Stimulated activated CD8-positive, alpha-beta memory T cell treated with anti-CD3 and anti-CD28 coated beads, Interleukin-2, amount 100 ng/mL, for 48 hours (primary cell): ENCODE measurements at regions not wholly inside any gene's neighbourhood (a gene's known extent, or its start where the extent isn't known, plus 50 kb on each side); places are given as distances from the start of the nearest gene placed in this dataset.
"Not testable (repeated sequence)": the region's sequence is repeated elsewhere in the genome, so short reads cannot be mapped to it uniquely, and the experiment has no call there.

Experiments
- DNase-seq, 2 donors: peaks; one replicate each; pipeline ENCODE4 v3.0.0-alpha.2; 2020; ENCODE audit warnings: low read depth in 2 of 2

DNA sequence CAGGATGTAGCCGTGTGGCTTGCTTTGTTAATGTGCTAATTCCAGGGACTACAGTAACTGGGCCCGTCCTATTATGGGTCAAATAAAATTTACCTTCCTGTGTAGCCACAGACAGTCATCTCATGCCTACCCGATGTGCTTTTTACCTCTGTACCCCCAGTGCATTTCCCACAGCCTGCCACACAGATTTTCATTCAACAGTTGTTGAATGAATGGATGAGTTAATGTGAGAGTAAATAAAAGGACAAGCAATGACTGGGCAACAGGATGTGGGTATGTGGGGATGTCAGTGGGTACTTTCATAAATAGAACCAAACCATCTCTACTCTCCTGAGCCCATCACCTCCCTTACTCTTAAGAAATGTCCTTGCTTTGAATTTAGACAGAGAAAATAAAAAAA, 441.2 kb upstream of the ZNF462 start:
- no peak for DNase-seq

DNA sequence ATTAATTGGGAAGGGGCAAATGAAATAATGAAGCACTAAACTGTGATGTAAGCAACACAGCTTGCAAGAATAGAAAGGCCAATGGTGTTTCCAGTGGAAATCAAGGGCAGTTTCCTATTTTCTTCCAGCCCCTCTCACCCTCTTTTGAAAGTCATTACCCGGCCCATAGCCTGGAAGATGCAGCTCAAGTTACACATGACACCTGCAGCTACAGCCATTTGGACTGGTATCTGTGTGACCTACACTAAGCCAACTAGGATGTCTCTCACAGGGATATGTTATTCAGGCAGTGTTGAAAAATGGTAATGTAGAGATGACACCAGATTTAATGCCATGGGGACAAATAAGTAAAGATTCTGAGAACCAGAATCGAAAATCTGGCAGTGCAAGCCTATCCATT, 439.4 kb upstream of the ZNF462 start:
- no peak for DNase-seq

DNA sequence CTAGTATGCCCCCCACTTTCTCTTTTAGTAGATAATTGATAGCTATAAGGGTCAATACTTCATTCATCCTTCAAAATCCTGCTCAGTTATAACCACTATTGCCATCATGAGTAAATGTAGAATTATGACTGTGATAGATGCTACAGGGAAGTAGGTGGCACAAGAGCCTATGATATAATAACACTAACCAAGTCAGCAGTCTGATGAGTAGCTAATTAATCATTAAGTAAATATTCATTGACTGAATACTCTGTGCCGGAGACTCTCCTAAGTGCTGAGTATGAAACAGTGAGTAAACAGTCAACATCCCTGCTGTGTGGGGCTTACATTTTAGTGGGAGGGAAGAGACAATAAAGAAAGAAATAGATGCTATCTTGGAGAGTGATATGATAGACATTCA, 430.3 kb upstream of the ZNF462 start:
- no peak for DNase-seq

DNA sequence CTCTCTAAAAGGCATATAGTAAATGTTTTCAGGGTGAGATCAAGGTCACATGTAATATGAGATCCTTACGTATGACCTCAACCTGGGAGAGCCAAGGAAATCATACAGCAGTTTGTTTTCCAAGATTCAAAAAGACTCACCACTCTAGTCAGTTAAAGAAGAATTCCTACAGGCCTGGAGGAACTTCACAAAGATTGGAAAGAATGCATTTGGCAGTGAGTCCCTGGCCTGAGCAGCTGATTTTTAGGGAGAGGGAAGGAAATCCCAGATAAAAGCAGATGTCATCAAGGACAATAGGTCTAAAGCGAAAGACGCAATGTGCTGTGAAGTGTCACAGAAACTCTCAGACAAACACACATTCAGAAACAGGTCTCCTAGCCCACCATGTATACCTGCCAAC, 424.0 kb upstream of the ZNF462 start:
- no peak for DNase-seq

DNA sequence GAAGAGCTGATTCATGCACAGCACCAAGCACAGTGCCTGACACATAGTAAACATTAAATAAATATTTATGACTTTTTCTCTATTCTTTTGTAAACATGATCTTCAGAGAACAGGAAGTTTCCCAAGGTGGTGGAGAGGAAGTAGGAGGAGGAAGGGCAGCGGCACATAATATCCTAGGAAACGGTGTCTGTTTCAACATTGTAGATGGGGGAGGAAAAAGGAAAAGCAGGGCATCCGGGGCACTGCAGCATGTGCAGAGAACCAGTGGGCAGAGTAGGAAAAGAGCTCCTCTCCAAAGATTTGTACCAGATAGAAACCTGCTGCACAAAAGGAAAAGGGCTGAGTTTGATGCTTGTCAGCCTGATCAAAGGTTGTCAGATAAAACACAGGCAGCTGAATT, 421.7 kb upstream of the ZNF462 start:
- no peak for DNase-seq

DNA sequence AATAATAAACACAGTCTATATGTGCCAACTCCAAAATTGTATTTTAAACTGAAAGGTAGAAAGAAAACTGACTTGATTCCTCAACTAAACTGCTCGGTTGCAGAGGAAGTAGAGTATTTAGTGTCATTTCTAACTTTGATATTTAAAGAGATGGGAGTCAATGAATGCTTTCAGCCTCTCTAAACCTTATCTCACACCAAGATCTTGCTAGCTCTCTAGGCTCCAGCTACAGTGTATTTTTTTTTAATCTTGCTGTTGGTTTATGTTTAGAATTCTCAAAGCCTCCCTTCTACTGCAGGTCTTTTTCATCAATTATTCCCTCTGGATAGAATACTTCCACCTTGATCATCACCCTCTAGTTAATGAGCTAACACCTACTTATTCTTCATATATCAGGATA, 419.4 kb upstream of the ZNF462 start:
- DNase-seq, result no peak

DNA sequence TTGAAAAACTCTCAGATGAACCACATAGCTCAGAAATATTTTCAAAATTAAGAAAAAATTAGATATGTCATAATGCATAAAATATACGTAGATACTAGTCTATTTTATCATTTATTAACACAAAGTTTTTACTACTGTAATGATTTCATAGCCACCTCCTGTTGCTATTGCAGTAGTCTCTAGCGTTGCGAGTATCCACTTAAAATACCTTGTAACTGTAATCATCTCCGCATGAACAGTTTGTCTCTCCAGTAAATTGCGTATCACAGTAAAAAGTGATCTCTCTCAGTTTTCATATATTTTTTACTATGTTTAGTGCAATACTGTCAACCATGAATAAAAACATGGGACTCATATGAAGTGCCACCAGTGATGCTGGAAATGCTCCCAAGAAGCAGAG, 417.9 kb upstream of the ZNF462 start:
- DNase-seq, result no peak

DNA sequence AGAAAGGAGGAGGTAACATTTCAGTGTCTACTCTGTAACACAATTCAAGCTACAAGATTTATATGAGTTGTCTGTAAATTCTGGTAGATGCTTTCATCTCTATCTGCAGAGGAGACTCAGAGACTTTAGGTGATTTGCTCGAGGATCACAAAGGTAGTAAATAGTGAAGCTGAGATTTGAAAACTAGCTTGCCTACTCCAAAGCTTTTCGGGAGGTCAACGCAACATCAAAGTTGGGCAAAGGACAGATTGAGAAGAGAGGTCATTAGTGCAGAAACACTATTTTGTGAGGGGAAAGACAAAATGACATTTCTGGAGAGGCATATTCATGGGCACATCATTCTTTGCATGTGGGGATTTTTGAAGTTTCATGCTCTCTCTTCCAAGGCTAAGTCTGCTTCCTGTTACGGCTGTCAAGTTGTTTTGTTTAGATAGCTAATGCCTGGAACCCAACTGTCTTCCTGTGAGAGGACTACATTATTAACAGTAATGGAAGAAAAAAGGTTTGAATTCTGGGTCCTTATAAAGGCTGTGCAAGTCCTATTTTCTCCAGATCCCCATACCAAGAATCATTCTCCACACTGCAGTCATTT, 413.5 kb upstream of the ZNF462 start:
- DNase-seq, result no peak

DNA sequence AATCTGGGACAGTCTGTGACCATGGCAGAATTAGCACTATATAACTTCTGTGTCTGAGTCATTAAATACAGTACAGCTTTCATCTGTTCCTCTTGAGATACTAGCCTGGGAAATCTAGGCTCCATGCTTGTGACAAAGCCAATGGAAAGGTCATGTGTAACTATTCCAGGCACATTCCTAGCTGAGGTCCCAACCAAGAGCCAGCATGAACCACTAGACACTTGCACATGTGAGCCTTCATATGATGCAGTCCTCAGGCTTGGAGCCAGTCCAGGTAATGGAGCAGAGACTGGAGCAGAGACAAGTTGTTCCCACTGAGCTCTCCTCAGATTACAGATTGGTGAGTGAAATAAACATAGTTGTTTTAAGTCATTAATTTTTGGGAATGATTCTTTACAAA, 412.4 kb upstream of the ZNF462 start:
- no peak for DNase-seq

DNA sequence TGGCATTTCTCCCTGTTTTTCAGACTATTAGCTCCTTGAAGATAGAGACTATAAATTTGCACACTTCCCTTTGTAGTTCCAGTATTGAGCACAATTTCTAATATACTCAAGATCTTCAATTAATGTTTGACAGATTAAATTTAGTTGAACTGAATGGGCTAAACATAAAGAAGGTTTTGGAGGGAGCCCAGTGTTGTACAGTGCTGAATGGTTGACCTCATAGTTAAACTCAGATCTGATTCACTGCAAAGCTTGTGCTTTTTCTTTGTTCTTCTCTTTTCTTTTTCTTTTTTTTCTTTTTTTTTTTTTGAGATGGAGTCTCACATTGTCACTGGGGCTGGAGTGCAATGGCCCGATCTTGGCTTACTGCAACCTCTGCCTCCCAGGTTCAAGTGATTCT, 411.7 kb upstream of the ZNF462 start:
- DNase-seq, result no peak

DNA sequence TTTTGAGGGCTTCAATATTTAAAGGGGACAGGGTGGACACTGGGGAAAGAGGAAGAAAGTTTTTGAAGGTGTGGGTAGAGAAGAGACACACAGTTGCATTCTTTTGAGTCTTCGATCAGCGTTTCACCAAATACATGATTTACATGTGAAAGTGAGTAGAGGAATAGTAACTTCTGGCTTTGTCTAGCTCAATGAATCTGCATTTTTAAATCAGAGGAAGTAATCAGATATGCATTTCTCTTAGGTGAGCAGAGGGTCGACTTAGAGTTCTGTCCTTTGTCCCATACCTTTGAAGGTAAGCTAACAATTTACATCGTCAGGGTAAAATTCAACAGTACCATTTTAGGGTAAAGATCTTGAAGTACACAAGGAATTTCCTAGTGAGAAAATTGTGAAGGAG, 406.4 kb upstream of the ZNF462 start:
- no peak for DNase-seq

DNA sequence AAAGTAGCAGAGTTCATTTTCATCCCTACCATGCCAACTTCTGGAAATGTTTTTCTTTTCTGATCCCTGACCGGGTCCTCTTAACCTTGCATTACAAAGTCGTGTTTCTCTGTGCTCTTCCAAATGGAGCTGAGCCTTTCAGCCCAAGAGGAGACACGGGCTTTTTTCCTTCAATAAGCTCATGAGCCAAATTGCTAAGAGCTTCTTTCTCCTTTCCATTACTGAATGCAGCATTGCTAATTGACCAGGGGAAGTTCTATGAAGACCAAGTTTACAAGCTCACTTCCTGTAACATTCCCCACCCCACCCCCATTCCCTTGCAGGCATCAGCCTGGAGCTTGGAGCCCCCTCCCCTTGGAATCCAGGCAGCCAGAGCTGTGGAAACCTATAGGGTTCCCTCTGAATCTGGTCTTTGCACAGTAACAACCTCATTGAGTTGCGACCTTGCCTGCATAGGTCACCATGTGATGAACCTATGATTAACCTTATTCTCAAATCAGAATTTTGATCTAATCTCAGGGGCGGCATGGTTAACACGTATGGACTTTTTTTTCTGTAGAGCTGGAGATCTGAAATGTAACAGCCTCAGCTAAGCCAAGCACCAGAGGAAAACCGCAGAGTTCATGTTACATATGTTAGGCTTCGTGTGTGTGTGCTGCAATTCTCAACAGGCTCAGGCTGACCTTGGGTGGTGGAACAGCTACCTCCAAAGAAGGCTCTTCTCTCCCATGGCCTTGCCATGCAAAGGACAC, 395.7 kb upstream of the ZNF462 start:
- no peak for DNase-seq

DNA sequence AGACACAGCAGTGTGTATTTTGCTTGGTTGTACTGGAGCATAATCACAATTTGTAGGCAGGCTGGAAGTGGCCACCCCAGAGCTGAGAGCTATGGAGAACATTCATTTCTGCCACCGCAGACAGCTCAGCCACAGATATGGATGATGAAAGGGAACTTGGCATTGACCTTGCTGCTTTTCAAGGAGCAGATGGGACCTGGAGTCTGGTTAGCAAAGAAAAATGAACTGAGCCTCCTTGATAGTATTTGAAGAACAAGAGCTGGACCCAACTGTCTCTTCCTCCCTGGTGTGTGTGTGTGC, 395.2 kb upstream of the ZNF462 start:
- DNase-seq, result no peak

DNA sequence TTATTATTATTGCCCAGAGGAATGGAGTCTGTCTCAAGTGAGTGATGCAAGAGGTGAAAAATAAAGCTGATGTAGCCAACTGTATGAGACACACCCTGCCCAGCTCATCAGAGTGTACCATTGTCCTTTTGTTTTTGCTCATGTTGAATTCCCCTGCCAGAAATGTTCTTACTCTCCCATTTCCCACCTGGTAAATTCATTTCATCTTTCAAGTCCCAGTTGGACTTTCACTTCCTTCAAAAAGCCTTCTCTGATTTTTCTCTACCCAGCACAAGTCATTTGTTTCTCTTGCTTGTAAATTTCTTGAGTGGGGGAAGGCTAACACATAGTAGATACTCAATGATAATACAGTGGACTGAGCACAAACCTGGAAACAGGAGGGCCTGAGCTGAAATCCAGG, 394.5 kb upstream of the ZNF462 start:
- DNase-seq, result no peak

DNA sequence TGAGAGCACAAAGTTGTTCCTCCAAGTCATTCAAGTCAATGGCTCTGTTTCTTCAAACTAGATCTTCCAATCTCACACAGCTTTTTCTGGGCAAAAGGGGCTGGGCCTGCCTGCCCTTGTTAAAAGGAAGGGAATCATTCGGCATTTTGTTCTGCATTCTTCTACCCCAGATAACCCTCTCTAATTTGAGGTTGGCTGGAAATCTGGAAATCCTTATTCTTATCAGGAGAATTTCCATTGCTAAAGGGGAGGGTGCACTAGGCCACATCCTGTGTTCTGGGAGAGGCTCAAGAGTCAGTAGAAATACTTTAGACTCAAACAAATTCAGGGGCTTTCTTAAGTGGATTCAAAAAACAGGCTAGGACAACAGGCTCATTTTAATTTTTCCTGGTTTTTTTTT, 384.7 kb upstream of the ZNF462 start:
- no peak for DNase-seq

DNA sequence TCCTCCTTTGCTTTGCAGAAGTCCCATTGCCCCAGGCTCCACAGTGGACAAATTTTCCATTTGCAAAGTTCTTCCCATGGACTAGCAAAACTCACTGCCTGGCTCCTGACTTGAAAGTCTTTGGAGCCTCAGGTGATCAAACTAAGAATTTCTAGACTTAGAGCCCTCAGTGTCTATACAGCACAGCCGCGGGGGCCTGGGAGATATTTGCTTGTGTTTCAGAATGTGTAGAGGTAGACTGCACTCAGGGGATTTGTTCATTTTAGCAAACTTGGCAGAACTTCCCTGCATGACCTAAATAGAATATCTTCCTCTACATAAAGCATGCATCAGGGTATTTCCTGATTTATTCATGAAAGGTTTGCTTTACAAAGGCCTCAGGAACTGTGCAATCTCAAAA, 384.2 kb upstream of the ZNF462 start:
- no peak for DNase-seq

DNA sequence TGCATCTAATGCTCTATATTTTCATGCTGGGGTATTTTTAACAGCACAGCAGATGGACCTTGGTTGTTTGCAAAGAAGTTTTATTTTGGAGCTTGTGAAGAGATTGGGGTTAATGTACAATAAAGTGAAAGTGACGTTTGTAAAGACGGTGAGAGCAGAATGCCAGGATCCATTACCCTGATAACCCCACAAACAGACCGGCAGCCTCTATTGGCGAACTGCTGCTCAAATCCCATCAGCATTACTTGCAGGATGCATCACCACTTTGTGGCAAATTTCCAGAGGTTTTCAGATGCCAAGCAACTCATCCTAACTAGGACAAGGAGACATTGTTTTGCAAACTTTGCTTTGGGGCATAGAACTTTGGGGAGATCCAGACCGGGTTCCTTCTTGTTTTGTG, 383.3 kb upstream of the ZNF462 start:
- DNase-seq, result no peak

DNA sequence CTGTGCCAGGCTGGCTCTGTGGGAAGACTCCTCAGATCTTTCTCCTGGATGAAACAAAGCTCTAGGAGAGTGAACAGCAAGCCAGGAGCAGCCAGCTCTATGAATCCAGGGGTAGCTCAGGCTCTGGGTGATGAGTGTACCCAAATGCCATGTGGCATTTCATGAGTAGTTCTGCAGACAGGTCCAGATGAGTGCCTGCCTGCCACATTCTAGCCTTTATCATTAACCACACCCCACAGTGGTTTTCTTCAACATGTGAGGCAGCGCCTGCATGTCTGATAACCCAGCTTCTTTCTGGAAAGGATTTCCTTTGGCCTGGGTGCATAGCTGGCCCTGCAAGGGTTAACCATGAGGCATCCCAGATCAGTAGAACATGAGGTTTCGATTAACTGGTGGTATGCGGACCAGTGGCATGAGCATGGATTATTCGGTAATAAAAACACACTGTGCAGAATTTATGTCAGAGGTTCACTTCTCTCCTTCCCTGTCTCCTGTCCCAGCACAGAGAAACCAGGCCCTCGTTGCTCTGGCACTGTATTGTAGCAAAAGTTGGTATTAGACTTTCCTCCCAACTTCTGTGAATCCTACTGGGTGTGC, 381.9 kb upstream of the ZNF462 start:
- no peak for DNase-seq

DNA sequence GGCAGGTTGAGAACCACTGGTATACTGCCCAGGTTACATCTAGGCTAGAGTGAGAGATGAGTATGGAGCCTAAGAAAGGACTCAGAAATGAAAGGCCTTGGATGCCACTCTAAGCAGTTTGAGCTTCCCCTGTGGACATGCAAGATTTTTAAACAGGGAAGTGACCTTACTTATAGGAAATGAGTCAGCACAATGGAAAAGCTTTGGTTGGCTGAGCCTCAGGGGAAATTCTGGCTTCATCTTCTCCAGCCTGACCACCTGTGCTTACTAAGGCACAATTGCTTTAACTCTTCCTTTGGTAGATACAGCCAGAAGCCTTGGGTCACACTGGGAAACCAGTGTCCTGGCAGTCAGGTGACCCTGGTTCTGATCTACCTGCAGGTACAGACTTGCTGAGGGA, 380.2 kb upstream of the ZNF462 start:
- DNase-seq, result no peak

DNA sequence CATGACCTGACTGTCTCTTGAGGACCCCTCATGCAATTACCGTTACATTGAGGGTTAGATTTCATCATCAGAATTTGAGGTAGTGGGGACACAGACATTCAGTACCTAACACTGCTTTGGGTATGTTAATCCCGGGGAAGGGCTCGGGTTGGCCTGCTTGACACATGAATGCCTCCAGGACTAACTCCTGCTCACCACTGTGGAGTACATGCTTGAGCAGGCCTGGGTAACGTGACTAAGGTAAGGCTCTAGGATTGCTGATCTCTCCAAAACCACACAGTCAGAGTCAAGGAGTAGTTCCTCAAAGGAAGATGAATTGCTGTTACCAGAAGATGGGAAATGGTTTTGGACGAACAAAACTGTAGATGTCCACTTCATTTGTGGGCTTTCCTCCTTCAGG, 376.3 kb upstream of the ZNF462 start:
- no peak for DNase-seq

DNA sequence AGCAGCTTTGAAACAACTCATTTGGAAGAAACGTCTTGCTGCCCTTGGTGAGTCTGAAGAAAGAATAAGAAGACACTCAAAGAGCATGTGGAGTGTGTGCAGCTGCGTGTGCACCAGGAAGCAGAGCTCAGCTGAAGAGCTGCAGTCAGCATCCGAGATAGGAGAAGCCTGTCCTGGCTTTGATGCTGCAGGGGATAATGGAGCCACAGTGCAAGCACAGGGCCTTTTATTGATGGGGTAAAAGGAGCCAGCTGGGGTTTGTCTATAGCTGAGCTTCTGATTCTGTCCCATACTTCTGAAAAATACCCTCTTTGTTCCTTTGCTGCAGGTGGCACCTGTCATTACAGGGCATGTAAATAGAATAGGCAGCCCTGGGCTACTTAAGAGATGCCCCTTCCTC, 375.7 kb upstream of the ZNF462 start:
- DNase-seq, result no peak

DNA sequence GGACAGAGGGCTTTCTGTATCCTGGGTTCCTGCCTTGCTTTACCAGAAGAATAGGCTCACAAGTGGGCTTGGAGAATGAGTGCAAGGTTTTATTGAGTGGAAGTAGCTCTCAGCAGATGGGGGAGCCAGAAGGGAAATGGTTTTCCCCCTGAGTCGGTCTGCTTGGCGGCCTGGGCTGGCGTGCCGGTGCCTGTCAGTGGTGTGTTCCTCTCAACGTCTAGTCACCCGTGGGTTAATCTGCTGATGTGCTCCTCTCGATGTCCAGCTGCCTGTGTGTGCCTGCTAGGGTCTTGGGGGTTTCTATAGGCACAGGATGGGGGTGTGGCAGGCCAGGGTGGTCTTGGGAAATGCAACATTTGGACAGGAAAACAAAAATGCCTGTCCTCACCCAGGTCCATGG, 370.8 kb upstream of the ZNF462 start:
- DNase-seq, result not testable (repeated sequence)

DNA sequence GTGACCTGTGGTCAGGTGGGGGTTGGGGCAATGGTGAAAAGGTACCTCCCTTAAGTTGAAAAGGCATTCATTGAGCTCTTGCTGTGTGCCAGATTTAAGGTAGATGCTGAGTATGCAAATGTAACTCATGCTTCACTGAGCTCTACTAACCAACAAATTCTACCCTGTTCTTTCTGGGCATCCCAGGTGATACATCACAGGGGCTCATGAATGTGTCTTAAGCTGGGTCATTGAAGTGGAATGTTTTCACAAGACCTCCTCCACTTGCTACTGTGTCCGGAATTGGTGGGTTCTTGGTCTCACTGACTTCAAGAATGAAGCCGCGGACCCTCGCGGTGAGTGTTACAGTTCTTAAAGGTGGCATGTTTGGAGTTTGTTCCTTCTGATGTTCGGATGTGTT, 362.8 kb upstream of the ZNF462 start:
- no peak for DNase-seq

DNA sequence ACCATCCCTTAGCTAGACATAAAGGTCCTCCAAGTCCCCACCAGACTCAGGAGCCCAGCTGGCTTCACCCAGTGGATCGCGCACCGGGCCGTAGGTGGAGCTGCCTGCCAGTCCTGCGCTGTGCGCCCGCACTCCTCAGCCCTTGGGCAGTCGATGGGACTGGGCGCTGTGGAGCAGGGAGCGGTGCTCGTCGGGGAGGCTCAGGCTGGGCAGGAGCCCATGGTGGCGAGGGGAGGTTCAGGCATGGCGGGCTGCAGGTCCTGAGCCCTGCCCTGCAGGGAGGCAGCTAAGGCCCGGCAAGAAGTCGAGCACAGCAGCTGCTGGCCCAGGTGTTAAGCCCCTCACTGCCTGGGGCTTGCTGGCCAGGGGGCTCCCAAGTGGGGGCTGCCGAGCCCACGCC, 361.8 kb upstream of the ZNF462 start:
- not testable (repeated sequence) for DNase-seq
